ENCODE measurements at regions not wholly inside any gene's neighbourhood (a gene's known extent, or its start where the extent isn't known, plus 50 kb on each side); places are given as distances from the start of the nearest gene placed in this dataset.

GRCh38 chr3:48067271-48067670 is 51.1 kb upstream of the MAP4 start (continued):
- TF ChIP-seq USF2 (IDR thresholded peaks at IDR 0.05; ENCODE audit: low read length) (no peak), POLR2A (IDR thresholded peaks at IDR 0.05; ENCODE audit: control extremely low read depth in 1 of 2, low read depth in 2 of 2, low read length in 2 of 2) (no peak), SP1 (IDR thresholded peaks at IDR 0.05; ENCODE audit: low read depth, low read length) (no peak)
